Subcutaneous abdominal adipose tissue (tissue), 5 donors: ENCODE measurements at regions not wholly inside any gene's neighbourhood (a gene's known extent, or its start where the extent isn't known, plus 50 kb on each side); places are given as distances from the start of the nearest gene placed in this dataset.
"Not testable (repeated sequence)": the region's sequence is repeated elsewhere in the genome, so short reads cannot be mapped to it uniquely, and the experiment has no call there.

ENCODE experiments used
- H3K27ac ChIP-seq: one replicate; pipeline ENCODE4 v1.7.0; 2013; ENCODE audit warnings: low read depth, mild to moderate bottlenecking, inconsistent platforms, low read length, moderate library complexity
- H3K27me3 ChIP-seq, 5 donors: one replicate each; pipeline ENCODE4 v1.7.0; 2013; ENCODE audit warnings: low read length in 5 of 5, inconsistent platforms in 1 of 5; ENCODE audit not compliant: control insufficient read depth in 5 of 5, insufficient read depth in 4 of 5
- H3K36me3 ChIP-seq, 5 donors: one replicate each; pipeline ENCODE4 v1.7.0; 2013; ENCODE audit warnings: low read length in 5 of 5; ENCODE audit not compliant: control insufficient read depth in 5 of 5, insufficient read depth in 5 of 5
- H3K4me1 ChIP-seq, 5 donors: one replicate each; pipeline ENCODE4 v1.7.0; 2013; ENCODE audit warnings: low read length in 5 of 5, mild to moderate bottlenecking in 3 of 5, moderate library complexity in 1 of 5; ENCODE audit not compliant: control insufficient read depth in 5 of 5, insufficient read depth in 5 of 5
- H3K4me3 ChIP-seq, 5 donors: one replicate each; pipeline ENCODE4 v1.7.0; 2013; ENCODE audit warnings: low read length in 5 of 5, low read depth in 1 of 5
- H3K9ac ChIP-seq, 5 donors: one replicate each; pipeline ENCODE4 v1.7.0; 2013; ENCODE audit warnings: low read length in 5 of 5, mild to moderate bottlenecking in 4 of 5, moderate library complexity in 3 of 5
- H3K9me3 ChIP-seq, 5 donors: one replicate each; pipeline ENCODE4 v1.7.0; 2013; ENCODE audit warnings: low read length in 5 of 5; ENCODE audit not compliant: control insufficient read depth in 5 of 5
- donor health status: healthy.
- donor health status: healthy.
- donor health status: healthy.
- donor health status: healthy.
- donor health status: healthy.

DNA sequence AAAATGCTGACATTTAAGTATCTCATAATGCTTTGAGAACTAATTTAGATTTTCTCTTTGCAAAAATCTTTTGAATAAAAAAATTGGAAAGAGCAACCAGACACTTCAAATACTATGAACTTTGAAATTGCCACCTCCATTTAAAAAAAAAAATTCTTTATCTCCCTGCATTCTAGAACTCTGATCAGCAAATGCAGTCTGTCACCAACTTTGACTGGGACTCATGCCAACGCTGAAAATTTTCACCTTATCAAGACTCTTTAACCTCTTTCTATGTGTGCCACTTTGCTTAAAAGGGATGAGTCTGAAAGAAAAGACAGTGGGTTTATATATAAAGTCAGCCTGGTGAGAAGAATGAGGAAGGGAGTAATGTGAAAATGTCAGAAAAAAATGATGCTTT is 191.2 kb upstream of the ARPP21 start:
- no peak overlapping the region for H3K9ac ChIP-seq
- H3K9me3 ChIP-seq, result no peaks in the 10 kb centered on the region
- no peaks in the 10 kb centered on the region for H3K27me3 ChIP-seq

DNA sequence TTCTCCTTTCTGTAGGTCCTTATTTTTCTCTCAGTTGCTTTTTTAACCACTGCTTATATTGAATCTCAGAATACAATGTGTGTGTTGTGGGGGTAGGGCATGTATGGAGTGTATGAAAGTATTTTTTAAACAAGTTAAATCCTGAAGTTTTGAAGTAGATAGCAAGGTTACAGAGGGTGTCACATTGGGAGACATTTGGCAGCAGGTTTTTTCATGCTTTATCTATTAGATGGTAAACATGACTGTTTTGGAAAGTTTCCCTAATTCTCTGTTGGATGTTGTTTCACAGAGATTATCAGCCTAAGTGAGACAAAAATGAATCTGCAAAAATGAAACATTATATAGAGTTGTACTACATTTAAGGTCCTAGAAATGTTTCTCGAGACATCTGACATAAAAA is 190.6 kb upstream of the ARPP21 start:
- no peak overlapping the region for H3K27ac ChIP-seq

More for the DNA sequence above, 191.2 kb upstream of the ARPP21 start:
- Histone ChIP-seq H3K36me3 (no peaks in the 10 kb centered on the region), H3K4me3 (no peak overlapping the region), H3K27ac (no peak overlapping the region), H3K4me1 (no peaks in the 10 kb centered on the region)

DNA sequence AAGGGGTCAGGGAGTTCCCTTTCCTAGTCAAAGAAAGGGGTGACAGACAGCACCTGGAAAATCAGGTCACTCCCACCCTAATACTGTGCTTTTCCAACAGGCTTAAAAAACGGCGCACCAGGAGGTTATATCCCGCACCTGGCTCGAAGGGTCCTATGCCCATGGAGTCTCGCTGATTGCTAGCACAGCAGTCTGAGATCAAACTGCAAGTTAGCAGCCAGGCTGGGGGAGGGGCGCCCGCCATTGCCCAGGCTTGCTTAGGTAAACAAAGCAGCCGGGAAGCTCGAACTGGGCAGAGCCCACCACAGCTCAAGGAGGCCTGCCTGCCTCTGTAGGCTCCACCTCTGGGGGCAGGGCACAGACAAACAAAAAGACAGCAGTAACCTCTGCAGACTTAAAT is 184.5 kb upstream of the ARPP21 start:
- H3K27me3 ChIP-seq, H3K9me3 ChIP-seq, H3K4me1 ChIP-seq, H3K4me3 ChIP-seq, H3K36me3 ChIP-seq, H3K9ac ChIP-seq, H3K27ac ChIP-seq: not testable (repeated sequence)

More for the DNA sequence above, 190.6 kb upstream of the ARPP21 start:
- Histone ChIP-seq H3K36me3 (no peaks in the 10 kb centered on the region), H3K9me3 (no peaks in the 10 kb centered on the region), H3K4me3 (no peak overlapping the region), H3K9ac (no peak overlapping the region), H3K4me1 (no peaks in the 10 kb centered on the region), H3K27me3 (no peaks in the 10 kb centered on the region)

DNA sequence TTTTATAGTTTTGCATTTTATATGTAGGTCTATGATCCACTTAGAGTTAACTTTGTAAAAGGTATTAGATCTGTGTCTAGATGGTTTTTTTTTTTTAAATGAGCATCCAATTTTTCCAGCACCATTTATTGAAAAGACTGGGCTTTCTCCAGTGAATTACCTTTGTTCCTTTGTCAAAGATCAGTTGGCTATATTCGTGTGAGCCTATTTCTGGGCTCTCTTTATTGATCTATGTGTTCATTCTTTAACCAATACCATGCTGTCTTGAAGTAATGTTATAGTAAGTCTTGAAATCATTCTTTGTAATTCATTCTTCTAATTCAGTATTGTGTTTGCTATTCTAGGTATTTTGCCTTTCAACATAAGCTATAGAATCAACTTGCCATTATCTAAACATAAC is 165.4 kb upstream of the ARPP21 start:
- H3K9me3 ChIP-seq, result peaks cover 0 to 7% (median 0%) of the 10 kb centered on the region in 5 donors
- H3K27ac ChIP-seq, result no peak overlapping the region
- H3K36me3 ChIP-seq, result no peaks in the 10 kb centered on the region
- no peaks in the 10 kb centered on the region for H3K4me1 ChIP-seq
- no peaks in the 10 kb centered on the region for H3K27me3 ChIP-seq
- no peak overlapping the region for H3K4me3 ChIP-seq
- no peak overlapping the region for H3K9ac ChIP-seq

DNA sequence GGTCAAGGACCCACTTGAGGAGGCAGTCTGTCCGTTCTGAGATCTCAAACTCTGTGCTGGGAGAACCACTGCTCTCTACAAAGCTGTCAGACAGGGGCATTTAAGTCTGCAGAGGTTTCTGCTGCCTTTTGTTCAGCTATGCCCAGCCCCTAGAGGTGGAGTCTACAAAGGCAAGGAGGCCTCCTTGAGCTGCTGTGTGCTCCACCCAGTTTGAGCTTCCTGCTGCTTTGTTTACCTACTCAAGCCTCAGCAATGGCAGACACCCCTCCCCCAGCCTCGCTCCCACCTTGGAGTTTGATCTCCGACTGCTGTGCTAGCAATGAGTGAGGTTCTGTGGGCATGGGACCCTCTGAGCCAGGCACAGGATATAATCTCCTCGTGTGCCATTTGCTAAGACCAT is 156.8 kb upstream of the ARPP21 start:
- not testable (repeated sequence) for H3K4me3 ChIP-seq, H3K9ac ChIP-seq, H3K36me3 ChIP-seq, H3K27ac ChIP-seq, H3K4me1 ChIP-seq, H3K27me3 ChIP-seq, H3K9me3 ChIP-seq

GRCh38 chr3:35483131-35483530 is 156.2 kb upstream of the ARPP21 start:
- no peak overlapping the region for H3K27ac ChIP-seq
- no peaks in the 10 kb centered on the region for H3K9me3 ChIP-seq
- H3K4me1 ChIP-seq, result no peaks in the 10 kb centered on the region
- no peak overlapping the region for H3K4me3 ChIP-seq
- H3K9ac ChIP-seq, result no peak overlapping the region
- no peaks in the 10 kb centered on the region for H3K27me3 ChIP-seq
- H3K36me3 ChIP-seq, result no peaks in the 10 kb centered on the region

DNA sequence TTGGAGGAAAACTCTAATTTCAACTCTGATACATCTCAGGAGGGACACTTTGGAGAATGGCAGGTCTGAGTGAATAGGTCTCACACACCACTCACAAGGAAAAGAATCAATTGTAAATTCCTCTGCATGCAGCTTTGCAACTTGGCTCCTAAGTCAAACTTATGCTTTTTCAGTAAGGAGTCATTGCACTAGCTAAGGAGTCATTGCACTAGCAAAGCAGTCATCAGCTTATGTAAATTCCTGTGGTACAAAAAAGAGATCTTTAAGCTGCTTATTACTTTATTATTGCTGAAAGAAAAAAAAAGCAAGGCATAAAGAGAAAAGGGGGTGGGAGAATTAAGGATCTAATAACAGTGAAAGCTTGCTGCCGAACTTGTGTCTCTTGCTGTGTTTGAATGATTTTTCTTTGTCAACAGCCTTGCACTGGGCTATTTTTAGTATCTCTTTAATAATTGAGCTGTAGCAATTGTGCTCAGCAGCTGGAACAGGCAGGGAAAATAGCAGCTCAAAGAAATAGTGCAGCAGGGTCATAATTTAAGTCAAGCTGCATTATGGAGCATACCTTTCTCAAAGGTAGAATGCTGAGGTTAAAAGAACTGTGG is 154.3 kb upstream of the ARPP21 start:
- Histone ChIP-seq H3K4me3 (no peak overlapping the region), H3K9ac (no peak overlapping the region), H3K36me3 (no peaks in the 10 kb centered on the region), H3K9me3 (no peaks in the 10 kb centered on the region), H3K27ac (no peak overlapping the region), H3K27me3 (no peaks in the 10 kb centered on the region), H3K4me1 (no peaks in the 10 kb centered on the region)

DNA sequence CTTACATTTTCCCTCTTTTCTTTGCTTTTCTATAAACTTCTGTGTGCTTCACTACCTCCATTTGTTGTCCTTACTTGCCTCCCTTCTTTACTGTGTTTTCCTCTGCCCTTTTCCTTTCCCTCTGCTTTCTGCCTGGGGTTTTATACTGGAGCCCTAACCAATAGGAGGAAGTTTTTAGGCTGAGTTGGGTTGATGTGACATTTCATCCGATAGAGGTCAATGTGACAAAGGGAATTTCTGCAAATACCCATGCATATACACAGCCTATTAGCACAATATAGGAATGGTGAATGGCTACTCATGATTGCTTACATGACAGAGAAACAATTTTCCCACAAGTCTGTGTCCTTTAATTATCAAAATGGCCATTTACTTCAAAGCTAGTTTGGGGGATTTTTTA is 153.0 kb upstream of the ARPP21 start:
- Histone ChIP-seq H3K27me3 (no peaks in the 10 kb centered on the region), H3K27ac (no peak overlapping the region), H3K9ac (no peak overlapping the region), H3K9me3 (no peaks in the 10 kb centered on the region), H3K4me1 (no peaks in the 10 kb centered on the region), H3K4me3 (no peak overlapping the region), H3K36me3 (no peaks in the 10 kb centered on the region)

- Histone ChIP-seq H3K27me3 (no peaks in the 10 kb centered on the region), H3K9ac (no peak overlapping the region), H3K9me3 (no peaks in the 10 kb centered on the region), H3K4me1 (no peaks in the 10 kb centered on the region), H3K4me3 (no peak overlapping the region), H3K27ac (no peak overlapping the region), H3K36me3 (no peaks in the 10 kb centered on the region)
Measured at GRCh38 chr3:35487376-35487775, 151.9 kb upstream of the ARPP21 start.

DNA sequence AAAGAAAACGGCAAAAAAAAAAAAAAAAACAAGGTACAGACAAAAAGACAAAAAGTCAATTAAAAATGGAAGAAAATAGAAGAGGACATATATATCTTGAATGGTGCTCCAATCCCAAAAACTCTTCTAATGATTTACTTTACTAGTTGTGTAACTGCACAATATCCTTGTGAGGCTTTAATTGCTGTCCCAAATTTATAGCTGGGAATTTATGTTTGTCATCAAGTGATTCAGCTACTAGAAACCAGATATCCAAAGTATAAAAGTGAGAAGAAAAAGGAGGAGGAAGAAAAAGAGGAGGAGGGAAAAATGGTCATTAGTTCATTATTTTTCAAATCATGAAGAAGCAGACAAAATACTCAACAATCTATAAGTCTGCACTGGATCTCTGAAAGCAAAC is 150.8 kb upstream of the ARPP21 start:
- Histone ChIP-seq H3K27ac (no peak overlapping the region), H3K9me3 (no peaks in the 10 kb centered on the region), H3K4me3 (no peak overlapping the region), H3K36me3 (no peaks in the 10 kb centered on the region), H3K9ac (no peak overlapping the region), H3K4me1 (no peaks in the 10 kb centered on the region), H3K27me3 (no peaks in the 10 kb centered on the region)

DNA sequence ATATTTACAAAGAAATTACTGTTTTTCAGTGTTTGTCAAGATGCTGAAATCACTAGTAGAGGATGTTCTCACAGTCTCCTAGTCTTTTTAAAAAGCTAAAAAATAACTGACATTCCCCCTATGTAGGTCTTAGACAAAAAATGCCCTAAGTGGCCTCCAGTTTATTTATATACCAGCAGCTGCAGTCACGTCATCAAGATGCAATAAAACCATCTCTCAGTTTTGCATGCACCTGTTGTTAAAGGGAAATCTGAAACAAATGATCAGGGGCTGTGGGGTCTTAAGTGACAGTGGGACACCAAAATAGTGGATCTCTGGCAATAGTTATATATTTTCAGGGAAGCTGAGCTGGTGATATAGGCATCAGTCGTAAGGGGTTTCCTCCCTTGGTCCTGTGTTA is 146.5 kb upstream of the ARPP21 start:
- Histone ChIP-seq H3K36me3 (no peaks in the 10 kb centered on the region), H3K4me3 (no peak overlapping the region), H3K9me3 (no peaks in the 10 kb centered on the region), H3K27me3 (no peaks in the 10 kb centered on the region), H3K9ac (no peak overlapping the region), H3K4me1 (no peaks in the 10 kb centered on the region), H3K27ac (no peak overlapping the region)
